Body of pancreas (tissue), 4 donors: ENCODE measurements at regions not wholly inside any gene's neighbourhood (a gene's known extent, or its start where the extent isn't known, plus 50 kb on each side); places are given as distances from the start of the nearest gene placed in this dataset.
A peak's percentile ranks its signal among the peaks of the same experiment; 100 is the strongest.
"Not testable (repeated sequence)": the region's sequence is repeated elsewhere in the genome, so short reads cannot be mapped to it uniquely, and the experiment has no call there.

Source experiments
- ATAC-seq: fragments of 150-250 bp; one replicate; pipeline ENCODE4 v1.9.1; 2016
- DNase-seq, 4 donors: peaks; one replicate each; pipeline ENCODE4 v3.0.0-alpha.2; 2019
- H3K27ac ChIP-seq, 4 donors: fragments of 200-600 bp; sonication (generic); 1 replicate in 3 of 4; 2 replicates in 1 of 4; pipeline versions ENCODE4 v1.5.1 to v1.6.1; 2016 to 2019; ENCODE audit warnings: mild to moderate bottlenecking in 1 of 4, mixed read lengths in 1 of 4, moderate library complexity in 1 of 4
- H3K27me3 ChIP-seq, 2 donors: fragments of 200-600 bp; sonication (generic); one replicate each; pipeline ENCODE4 v1.6.0; 2016; ENCODE audit warnings: mild to moderate bottlenecking in 1 of 2
- H3K36me3 ChIP-seq, 2 donors: fragments of 200-600 bp; sonication (generic); replicated peaks in 1 of 2; 2 replicates each; pipeline ENCODE4 v1.5.1; 2016; ENCODE audit warnings: low read depth in 2 of 2; ENCODE audit not compliant: insufficient read depth in 1 of 2
- H3K4me1 ChIP-seq: fragments of 200-600 bp; sonication (generic); one replicate; pipeline ENCODE4 v1.6.0; 2016
- H3K4me3 ChIP-seq, 2 donors: fragments of 200-600 bp; sonication (generic); 1 replicate in 1 of 2; 2 replicates in 1 of 2; pipeline ENCODE4 v1.5.1; 2016 to 2019
- H3K9me3 ChIP-seq, 3 donors: fragments of 200-600 bp; sonication (generic); 1 replicate in 2 of 3; 2 replicates in 1 of 3; pipeline ENCODE4 v1.5.1; 2016
- POLR2A ChIP-seq, 3 donors: fragments of 450-650 bp; IDR thresholded peaks; one replicate each; pipeline ENCODE4 v1.6.1; 2016; ENCODE audit warnings: antibody characterized with exemption in 3 of 3, mild to moderate bottlenecking in 2 of 3
- WGBS, 2 donors: methylation state at CpG; one replicate each; pipeline ENCODE4 v1.1.5; 2017; 5-methylcytosine and 5-hydroxymethylcytosine counted together
- intact Hi-C: fragments of 100-400 bp; cut with DNase I; formaldehyde crosslinking; loops from one replicate; pipeline ENCODE4 v1.15.1; 2023
- TF ChIP-seq, protein P1 (sequence below), 7 experiments: fragments of 450-650 bp in 4 of 7; fragments of 200-600 bp in 3 of 7; sonication (generic) in 3 of 7; IDR thresholded peaks; one replicate each; pipeline ENCODE4 v1.5.1; 2016 to 2019; ENCODE audit warnings: antibody characterized with exemption in 7 of 7

DNA sequence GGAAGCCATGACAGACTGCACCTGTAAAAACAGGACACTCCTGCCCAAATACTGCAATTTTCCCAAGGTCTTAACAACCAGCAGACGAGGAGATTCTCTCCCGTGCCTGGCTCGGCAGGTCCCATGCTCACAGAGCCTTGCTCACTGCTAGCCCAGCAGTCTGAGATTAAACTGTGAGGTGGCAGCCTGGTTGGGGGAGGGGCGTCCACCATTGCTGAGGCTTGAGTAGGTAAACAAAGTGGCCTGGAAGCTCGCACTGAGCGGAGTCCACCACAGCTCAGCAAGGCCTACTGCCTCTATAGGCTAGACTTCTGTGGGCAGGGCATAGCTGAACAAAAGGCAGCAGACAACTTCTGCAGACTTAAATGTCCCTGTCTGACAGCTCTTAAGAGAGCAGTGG is 80.3 kb downstream of the ANXA5 start:
- ATAC-seq, H3K4me3 ChIP-seq, intact Hi-C loops, H3K36me3 ChIP-seq, H3K27me3 ChIP-seq, H3K4me1 ChIP-seq, H3K9me3 ChIP-seq, H3K27ac ChIP-seq: not testable (repeated sequence)
- DNase-seq, result peak in 2 of 4 donors; percentile 5 to 11
- 33 to 44% methylated on average over 3 to 6 of the region's 6 CpGs for WGBS, 2 donors

DNA sequence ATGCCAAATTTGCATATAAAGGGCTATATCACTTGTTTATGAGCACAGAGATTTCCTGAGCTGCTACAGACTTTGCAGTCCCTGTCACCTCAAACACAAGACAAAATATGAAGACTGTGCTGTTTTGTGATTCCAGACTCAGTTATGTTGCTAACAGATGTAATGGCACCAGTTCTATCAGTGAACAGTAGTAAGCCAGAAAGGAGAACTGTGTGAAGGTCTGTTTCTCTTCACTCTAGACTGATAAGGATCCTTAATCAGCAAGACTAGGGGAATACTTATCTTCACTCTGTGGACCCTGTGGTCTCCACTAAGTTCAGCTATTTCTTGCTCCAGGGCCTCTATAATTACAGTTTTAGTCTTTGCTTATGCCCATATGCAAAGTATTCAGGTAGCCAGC is 82.7 kb downstream of the ANXA5 start:
- Histone ChIP-seq H3K36me3 (no peaks in the 10 kb centered on the region), H3K27ac (no peak overlapping the region), H3K9me3 (no peaks in the 10 kb centered on the region), H3K4me3 (no peak overlapping the region), H3K27me3 (no peaks in the 10 kb centered on the region), H3K4me1 (no peaks in the 10 kb centered on the region)
- ATAC-seq (no peak), DNase-seq (no peak)
- intact Hi-C loops, result no loop called here
- TF ChIP-seq, protein P1, sequence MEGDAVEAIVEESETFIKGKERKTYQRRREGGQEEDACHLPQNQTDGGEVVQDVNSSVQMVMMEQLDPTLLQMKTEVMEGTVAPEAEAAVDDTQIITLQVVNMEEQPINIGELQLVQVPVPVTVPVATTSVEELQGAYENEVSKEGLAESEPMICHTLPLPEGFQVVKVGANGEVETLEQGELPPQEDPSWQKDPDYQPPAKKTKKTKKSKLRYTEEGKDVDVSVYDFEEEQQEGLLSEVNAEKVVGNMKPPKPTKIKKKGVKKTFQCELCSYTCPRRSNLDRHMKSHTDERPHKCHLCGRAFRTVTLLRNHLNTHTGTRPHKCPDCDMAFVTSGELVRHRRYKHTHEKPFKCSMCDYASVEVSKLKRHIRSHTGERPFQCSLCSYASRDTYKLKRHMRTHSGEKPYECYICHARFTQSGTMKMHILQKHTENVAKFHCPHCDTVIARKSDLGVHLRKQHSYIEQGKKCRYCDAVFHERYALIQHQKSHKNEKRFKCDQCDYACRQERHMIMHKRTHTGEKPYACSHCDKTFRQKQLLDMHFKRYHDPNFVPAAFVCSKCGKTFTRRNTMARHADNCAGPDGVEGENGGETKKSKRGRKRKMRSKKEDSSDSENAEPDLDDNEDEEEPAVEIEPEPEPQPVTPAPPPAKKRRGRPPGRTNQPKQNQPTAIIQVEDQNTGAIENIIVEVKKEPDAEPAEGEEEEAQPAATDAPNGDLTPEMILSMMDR (IDR thresholded peaks at IDR 0.05), result no peak
- TF ChIP-seq POLR2A (IDR thresholded peaks at IDR 0.05), result no peak

DNA sequence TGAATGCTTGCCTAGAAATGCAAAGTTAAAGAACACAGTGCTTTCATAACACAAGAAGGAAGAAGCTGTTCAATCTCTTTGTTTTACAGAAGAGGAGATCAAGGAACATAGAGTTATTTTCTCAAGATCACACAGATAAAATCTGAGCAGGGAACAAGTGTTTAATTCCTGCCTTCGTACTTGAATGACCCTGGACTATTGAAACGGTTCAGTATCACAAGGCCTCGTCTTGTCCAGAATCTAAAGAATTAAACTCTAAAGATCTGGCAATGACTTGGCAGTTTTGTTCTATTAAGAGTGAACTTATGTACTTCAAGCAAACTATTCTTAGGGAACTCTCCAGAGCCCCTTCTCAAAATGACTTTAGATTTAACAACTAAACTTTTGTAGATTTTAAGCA is 97.7 kb downstream of the ANXA5 start:
- ATAC-seq (no peak), DNase-seq (no peak)
- Histone ChIP-seq H3K27me3 (no peaks in the 10 kb centered on the region), H3K9me3 (no peaks in the 10 kb centered on the region), H3K4me3 (no peak overlapping the region), H3K27ac (no peak overlapping the region), H3K36me3 (no peaks in the 10 kb centered on the region), H3K4me1 (no peaks in the 10 kb centered on the region)
- TF ChIP-seq, protein P1 (IDR thresholded peaks at IDR 0.05), result no peak
- no peak for TF ChIP-seq POLR2A (IDR thresholded peaks at IDR 0.05)
- intact Hi-C loops, result no loop called here
- WGBS, 2 donors, result 8 to 13% methylated on average over 3 of the region's 3 CpGs

DNA sequence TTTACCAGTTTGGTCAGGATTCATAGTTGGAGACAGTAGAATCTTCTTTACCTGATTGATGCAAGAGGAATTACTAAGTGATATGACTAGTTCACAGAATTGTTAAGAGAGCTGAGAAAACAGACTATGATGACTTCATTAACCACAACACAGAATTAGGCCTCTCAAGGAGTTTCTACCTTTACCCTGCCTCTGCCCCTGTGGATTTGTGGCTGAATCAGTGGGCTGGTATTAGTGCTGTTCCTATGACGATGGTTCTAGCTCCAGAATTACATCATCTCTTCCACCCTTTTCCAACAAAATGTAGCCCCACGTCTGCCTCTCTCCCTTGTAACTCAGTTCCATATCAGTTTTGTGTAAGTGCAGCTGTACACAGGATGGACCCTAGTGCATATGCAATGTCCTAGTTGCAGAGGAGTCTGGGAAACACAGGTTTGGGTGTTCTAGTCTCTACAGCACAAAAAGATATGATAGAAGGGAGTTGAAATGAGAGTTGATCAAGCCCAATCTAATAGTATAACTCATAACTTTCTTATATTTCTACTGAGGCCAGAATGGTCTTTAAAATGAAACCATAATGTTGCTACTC is 99.3 kb downstream of the ANXA5 start:
- TF ChIP-seq, protein P1 (IDR thresholded peaks at IDR 0.05), result no peak
- TF ChIP-seq POLR2A (IDR thresholded peaks at IDR 0.05), result no peak
- WGBS, 2 donors, result 40 to 44% methylated on average over 2 of the region's 2 CpGs
- ATAC-seq, result no peak

DNA sequence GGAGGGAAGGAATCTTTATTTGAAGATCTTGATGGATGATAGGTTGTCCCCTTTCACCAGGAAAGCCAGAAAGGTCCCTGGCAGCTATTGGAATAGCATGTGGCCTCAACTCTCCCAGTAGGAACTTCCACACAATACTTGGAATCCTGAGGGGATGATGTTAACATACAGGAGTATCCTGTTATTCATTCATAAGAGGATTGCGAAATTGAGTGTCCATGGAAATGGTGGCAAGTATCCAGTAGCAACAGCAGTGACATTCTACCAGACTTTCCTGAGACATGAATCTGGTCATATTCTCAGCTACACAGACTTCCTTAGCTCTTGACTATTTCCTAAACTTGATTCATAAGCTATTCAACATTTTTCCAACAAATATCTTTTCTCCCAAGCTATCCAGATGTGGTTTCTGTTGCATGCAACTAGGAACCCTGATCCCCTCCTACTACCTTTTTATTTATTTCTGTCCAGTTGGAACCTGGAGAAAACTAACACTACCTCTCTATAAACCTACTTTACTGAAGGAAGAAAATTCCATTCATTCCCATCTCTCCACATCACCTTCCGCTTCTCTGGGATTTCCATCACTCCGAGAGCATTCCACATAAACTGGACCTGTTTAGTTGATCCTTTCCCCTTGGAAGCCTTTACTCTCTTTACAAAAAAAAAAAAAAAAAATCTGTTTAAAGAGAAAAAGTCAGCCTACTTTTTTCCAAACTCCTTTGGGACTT is 101.8 kb downstream of the ANXA5 start:
- intact Hi-C loops, result no loop called here
- TF ChIP-seq, protein P1 (IDR thresholded peaks at IDR 0.05), result no peak
- DNase-seq (peak in 3 of 4 donors; percentile 9 to 11 (median 10)), ATAC-seq (peak; percentile 76)
- no peaks in the 10 kb centered on the region for H3K36me3 ChIP-seq
- H3K27ac ChIP-seq, result no peak overlapping the region
- no peaks in the 10 kb centered on the region for H3K4me1 ChIP-seq
- no peak overlapping the region for H3K4me3 ChIP-seq
- no peaks in the 10 kb centered on the region for H3K27me3 ChIP-seq
- no peaks in the 10 kb centered on the region for H3K9me3 ChIP-seq
- 61 to 65% methylated on average over 3 of the region's 3 CpGs for WGBS, 2 donors

More for the DNA sequence above, 99.3 kb downstream of the ANXA5 start:
- no peaks in the 10 kb centered on the region for H3K27me3 ChIP-seq
- DNase-seq, result no peak
- no peaks in the 10 kb centered on the region for H3K9me3 ChIP-seq
- no peaks in the 10 kb centered on the region for H3K4me1 ChIP-seq
- intact Hi-C loops, result no loop called here
- H3K36me3 ChIP-seq, result no peaks in the 10 kb centered on the region
- no peak overlapping the region for H3K27ac ChIP-seq
- no peak overlapping the region for H3K4me3 ChIP-seq
